HK-2 (cell line): ENCODE measurements at regions not wholly inside any gene's neighbourhood (a gene's known extent, or its start where the extent isn't known, plus 50 kb on each side); places are given as distances from the start of the nearest gene placed in this dataset.
"Not testable (repeated sequence)": the region's sequence is repeated elsewhere in the genome, so short reads cannot be mapped to it uniquely, and the experiment has no call there.

ENCODE experiments used
- DNase-seq: peaks from one replicate; pipeline ENCODE4 v3.0.0-alpha.2; 2018; ENCODE audit not compliant: unreplicated experiment

DNA sequence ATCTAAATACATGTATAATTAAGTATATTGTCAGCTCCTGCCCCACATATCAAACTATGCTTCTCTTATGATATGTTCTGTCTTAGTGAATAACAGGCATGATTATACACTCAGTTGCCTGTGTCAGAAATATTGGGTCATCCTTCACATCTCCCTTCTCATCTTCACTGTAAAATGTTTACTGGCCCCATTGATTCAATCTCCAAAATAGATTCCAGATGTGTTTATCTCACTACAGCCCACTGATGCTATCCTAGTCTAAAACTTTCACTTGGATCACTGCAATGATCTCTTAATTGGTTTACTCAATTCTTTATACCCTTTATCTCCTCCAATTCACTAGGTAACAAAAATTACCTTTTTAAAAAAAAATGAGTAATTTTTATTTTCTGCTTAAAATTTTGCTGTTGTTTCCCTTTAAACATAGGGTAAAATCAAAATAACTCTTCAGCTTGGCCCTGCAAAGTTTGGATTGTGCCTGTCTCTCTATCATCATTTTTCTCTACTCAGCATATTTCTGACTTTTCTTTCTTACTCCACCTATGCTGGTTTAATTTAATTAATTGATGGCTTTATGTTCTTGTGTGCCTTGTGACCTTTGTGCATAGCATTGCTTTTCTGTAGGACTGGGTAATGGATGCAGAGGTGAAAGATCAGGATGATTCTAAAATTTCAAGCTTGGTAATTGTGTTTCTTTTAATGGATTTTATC lies 233.9 kb upstream of the FOXP2 start:
- no peak for DNase-seq

DNA sequence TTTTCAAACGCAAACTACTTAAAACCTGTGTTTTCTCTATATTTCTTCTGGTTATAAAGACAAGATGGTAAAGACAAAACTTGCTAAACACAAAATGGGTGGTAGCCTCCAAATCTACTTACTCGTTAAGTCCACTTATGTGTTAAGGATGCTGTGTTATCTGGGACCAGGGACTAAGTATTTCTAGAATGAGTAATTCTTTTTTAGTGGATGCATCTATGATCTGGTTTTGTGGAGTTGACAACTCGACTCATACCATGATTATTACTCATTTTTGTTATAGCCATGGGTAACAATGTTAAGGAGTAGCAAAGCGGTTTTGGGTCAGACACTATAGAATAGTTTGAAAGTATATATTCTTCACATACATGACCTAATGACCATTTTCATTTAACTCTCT lies 239.5 kb upstream of the FOXP2 start:
- no peak for DNase-seq

DNA sequence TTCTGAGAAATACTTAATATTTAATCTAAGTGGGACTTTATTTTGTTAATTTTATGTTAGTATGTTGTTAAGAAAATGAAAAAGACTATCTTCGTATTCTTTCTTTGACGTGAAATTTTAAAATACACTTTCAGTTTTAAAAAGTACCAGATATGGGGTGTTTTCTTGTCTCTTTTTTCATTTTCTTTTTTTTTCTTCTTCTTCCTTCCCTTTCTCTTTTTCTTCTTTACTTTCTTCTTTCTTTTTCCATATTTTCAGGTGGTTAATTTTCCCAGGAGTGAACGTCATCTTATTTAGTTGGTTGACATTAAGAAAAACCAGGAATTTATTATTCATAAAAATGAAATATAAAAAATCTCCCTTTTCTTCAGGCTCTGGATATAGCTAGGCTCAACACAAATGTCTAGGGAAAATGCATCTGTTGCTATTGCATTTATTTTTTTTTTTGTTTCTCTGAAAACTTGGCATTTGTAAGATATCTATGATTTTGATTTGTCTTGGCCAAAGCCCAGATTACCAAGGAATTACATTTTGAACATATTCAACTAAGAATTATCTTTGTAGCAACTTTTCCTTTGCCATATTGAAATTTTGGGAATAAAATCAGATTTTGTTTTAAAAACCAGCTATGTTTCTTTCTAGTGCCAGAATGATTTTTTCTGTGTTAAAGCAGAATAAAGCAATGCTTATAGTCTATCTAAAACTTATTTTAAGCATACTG lies 241.3 kb upstream of the FOXP2 start:
- no peak for DNase-seq

DNA sequence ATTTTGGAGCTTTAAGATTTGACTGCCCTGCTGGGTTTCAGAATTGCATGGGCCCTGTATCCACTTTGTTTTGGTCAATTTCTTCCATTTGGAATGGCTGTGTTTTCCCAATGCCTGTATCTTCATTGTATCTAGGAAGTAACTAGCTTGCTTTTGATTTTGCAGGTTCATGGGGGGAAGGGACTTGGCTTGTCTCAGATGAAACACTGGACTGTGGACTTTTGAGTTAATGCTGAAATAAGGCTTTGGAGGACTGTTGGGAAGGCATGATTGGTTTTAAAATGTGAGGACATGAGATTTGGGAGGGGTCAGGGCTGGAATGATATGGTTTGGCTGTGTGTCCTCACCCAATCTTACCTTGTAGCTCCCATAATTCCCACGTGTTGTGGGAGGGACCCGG lies 245.2 kb upstream of the FOXP2 start:
- DNase-seq = not testable (repeated sequence)

- DNase-seq = no peak
Measured at GRCh38 chr7:114160925-114161324, 242.1 kb upstream of the PPP1R3A start.

- DNase-seq = no peak
Measured at GRCh38 chr7:114158854-114159253, 240.0 kb upstream of the PPP1R3A start.

DNA sequence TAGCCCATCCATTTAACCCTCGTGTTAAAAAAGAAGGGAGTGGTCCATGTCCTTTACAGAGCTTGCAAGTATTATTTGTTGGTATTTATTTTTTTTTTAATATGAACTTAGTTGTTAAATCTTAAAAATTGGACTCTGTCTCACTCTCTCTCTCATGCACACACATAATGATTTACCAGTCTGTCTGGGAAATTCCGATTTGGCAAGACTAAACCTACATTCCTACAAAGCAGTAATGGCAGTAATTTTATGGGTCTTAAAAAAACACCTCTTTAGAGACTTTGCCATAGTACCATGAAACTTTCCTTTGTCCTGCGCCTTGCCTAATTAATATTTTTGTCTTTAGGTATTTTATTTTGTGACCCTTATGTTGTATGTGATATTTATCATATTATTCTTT lies 239.5 kb upstream of the PPP1R3A start:
- no peak for DNase-seq

DNA sequence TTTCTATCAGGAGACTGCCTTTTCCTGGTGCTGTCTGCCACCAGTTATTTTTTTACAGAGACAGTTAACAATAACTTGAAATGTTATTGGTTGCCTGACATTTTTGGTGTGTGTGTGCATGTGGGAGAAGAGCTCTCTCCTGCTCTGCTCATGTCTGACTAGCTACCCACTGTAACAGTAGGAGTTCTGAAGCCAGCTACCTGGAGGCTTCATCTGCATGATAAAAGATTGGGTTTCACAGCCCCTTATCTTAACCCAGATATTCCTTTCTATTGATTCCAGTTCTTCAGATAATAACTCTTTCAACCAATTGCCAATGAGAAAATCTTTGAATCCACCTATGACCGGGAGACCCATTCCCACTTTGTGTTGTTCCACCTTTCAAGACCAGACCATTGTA lies 237.4 kb upstream of the PPP1R3A start:
- no peak for DNase-seq

DNA sequence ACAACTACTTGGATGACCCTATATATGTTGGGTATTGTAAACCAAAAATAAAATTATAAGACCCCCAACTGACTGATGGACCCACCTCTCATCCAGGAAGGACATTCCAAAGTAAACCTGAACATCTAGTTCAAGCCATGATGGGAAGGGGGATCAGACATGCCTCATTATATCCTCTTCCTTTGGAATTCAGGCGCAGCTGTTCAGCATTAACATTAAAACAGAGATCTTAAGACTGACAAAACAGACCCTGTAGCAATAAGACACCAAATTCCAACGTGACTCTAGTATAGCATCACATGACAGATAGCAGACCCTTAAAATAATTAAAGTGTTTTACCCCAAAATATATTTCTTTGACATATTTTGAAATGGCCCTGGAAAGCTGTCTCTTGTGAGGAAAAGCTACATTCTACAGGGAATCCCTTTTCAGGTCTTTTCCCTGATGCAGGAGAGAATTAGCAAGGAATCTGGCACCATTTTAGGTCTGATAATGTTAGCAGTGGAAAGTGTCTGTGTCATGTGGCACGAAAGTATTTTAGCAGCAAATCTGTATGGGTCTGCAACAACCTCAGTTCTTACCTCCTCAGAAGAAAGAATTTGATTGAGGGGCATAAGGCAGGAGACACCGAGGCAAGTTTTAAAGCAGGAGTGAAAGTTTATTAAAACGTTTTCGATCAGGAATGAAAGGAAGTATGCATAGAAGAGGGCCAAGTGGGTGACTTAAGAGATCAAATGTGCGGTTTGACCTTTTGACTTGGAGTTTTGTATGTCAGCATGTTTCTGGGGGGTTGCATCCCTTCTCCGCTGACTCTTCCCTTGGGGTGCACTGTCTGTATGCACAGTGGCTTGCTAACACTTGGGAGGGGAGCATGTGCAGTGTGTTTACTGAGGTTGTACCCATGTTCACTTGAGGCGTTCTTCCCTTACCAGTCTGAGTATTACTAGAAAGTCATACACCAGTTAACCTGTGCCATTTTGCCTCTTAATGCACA lies 236.6 kb upstream of the PPP1R3A start:
- no peak for DNase-seq

GRCh38 chr7:114153700-114154099 lies 234.9 kb upstream of the PPP1R3A start:
- no peak for DNase-seq

- DNase-seq = no peak
Measured at GRCh38 chr7:114152314-114152938, 233.6 kb upstream of the PPP1R3A start.

GRCh38 chr7:114151777-114152176 lies 233.0 kb upstream of the PPP1R3A start:
- DNase-seq = no peak

DNA sequence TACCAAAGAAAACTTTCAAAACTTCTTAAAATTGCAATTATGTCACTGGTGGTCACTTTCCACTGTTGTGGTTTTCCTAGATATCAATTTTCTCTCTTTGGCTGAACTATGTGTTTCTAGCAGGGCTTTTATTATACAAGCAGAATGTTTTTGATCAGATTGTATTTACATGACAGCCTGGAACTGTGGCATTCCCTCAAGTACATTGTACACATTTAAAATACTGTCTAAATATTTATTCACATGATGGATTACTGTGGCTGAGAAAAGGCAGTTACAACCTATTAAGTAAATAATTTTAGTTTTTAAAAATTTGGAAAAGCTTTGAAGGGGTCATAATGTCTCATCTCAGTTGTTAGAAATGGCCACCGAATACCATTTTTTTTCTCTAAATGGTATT lies 231.9 kb upstream of the PPP1R3A start:
- no peak for DNase-seq

DNA sequence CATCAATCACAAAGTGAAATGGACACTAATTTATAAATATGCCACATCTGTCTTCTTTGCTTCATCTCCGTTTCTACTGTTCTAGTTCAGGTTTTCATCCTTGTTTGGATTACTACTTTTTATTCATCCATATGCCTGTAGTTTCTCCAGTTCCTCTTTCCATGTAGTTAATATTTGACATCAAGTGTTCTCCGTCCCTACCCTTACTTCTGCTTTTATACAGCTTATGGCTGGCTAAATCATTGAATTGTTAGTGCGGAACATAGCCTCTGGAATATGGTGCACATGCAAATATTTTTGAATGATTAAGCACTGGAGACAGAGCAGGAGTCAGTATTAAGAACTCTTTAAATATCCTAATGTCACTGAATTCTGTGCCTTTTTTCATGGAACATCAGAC lies 230.0 kb upstream of the PPP1R3A start:
- DNase-seq = no peak

GRCh38 chr7:114141415-114141814 lies 222.6 kb upstream of the PPP1R3A start:
- DNase-seq = no peak

GRCh38 chr7:114140561-114140960 lies 221.8 kb upstream of the PPP1R3A start:
- no peak for DNase-seq

DNA sequence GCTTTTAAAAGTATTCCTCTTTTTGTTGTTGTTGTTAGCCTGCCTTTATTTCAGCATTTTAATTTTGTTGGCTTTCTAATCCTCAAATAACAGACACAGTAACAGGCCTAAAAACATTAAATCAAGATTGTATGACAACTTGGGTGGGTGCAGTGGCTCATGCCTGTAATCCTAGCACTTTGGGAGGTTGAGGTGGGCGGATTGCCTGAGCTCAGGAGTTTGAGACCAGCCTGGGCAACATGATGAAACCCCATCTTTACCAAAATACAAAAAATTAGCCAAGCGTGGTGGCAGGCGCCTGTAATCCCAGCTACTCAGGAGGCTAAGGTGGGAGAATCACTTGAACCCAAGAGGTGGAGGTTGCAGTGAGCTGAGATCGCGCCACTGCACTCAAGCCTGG lies 220.9 kb upstream of the PPP1R3A start:
- not testable (repeated sequence) for DNase-seq

DNA sequence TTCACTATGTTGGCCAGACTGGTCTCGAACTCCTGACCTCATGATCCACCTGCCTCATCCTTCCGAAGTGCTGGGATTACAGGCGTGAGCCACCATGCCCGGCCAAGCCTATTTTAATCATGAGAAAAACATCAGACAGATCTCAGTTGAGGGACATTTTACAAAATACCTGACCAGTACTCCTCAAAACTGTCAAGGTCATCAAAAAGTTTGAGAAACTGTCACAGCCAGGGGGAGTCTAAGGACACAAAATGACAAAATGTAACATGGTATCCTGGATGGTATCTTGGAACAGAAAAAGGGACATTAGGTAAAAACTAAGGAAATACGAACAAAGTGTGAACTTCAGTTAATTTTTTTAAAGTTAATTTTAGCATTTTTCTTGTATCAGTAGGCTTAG lies 219.8 kb upstream of the PPP1R3A start:
- no peak for DNase-seq

DNA sequence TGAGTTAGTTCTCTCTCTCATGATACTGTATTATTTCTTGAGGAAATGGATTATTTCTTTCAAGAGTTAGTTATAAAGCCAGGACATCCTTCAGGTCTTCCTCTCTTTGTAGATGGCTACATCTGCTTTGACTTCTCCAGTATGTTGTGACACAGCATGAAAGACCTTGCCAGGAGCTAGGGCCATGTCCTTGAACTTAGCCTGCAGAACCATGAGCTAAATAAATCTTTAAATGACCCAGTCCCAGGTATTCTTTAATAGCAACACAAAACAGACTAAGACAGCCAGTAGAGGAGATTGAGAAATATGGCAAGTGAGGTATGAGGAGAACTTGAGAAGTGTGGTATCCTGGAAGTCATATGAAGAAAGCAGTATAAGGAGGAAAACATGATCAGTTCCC lies 214.9 kb upstream of the PPP1R3A start:
- no peak for DNase-seq

- no peak for DNase-seq
Measured at GRCh38 chr7:114130866-114131265, 212.1 kb upstream of the PPP1R3A start.

GRCh38 chr7:114128880-114129279 lies 210.1 kb upstream of the PPP1R3A start:
- DNase-seq = no peak

- DNase-seq = no peak
Measured at GRCh38 chr7:114126095-114126494, 207.3 kb upstream of the PPP1R3A start.
